ENCODE measurements at regions not wholly inside any gene's neighbourhood (a gene's known extent, or its start where the extent isn't known, plus 50 kb on each side); places are given as distances from the start of the nearest gene placed in this dataset.

GRCh38 chr3:134079761-134080160, 50.0 kb upstream of the SLCO2A1 start:
- no peak for DNase-seq
- intact Hi-C loops (cut with DNase I), result no loop called here
